Ishikawa (cell line): ENCODE measurements at regions not wholly inside any gene's neighbourhood (a gene's known extent, or its start where the extent isn't known, plus 50 kb on each side); places are given as distances from the start of the nearest gene placed in this dataset.

ENCODE experiments used
- CEBPB ChIP-seq: IDR thresholded peaks from 2 replicates; pipeline ENCODE4 v1.6.1; 2012
- CREB1 ChIP-seq: IDR thresholded peaks from 2 replicates; pipeline ENCODE4 v1.6.1; 2012; ENCODE audit warnings: low read depth
- EGR1 ChIP-seq: IDR thresholded peaks from 2 replicates; pipeline ENCODE4 v1.6.1; 2012
- EP300 ChIP-seq: IDR thresholded peaks from 2 replicates; pipeline ENCODE4 v1.6.1; 2012; ENCODE audit warnings: borderline replicate concordance
- FOXM1 ChIP-seq: IDR thresholded peaks from 2 replicates; pipeline ENCODE4 v1.6.1; 2012; ENCODE audit warnings: low read depth, borderline replicate concordance
- MAX ChIP-seq: IDR thresholded peaks from 2 replicates; pipeline ENCODE4 v1.6.1; 2012
- NFIC ChIP-seq: IDR thresholded peaks from 2 replicates; pipeline ENCODE4 v1.6.1; 2012
- RAD21 ChIP-seq: IDR thresholded peaks from 2 replicates; pipeline ENCODE4 v1.6.1; 2012; ENCODE audit warnings: low read depth
- TAF1 ChIP-seq: IDR thresholded peaks from 2 replicates; pipeline ENCODE4 v1.6.1; 2012; ENCODE audit warnings: low read depth, mild to moderate bottlenecking
- TCF12 ChIP-seq: IDR thresholded peaks from 2 replicates; pipeline ENCODE4 v1.6.1; 2012; ENCODE audit warnings: low read depth
- TEAD4 ChIP-seq: IDR thresholded peaks from 2 replicates; pipeline ENCODE4 v1.6.1; 2012
- YY1 ChIP-seq: IDR thresholded peaks from 2 replicates; pipeline ENCODE4 v1.6.1; 2012; ENCODE audit warnings: low read depth
- ZBTB7A ChIP-seq: IDR thresholded peaks from 2 replicates; pipeline ENCODE4 v1.6.1; 2012; ENCODE audit warnings: low read depth
- TF ChIP-seq, protein P1 (sequence below): IDR thresholded peaks from 2 replicates; pipeline ENCODE4 v1.6.1; 2012; ENCODE audit warnings: low read depth, mild to moderate bottlenecking
- TF ChIP-seq, protein P2 (sequence below): IDR thresholded peaks from 2 replicates; pipeline ENCODE4 v1.6.1; 2012

- TF ChIP-seq EP300 (no peak), TAF1 (no peak), RAD21 (no peak), ZBTB7A (no peak), TEAD4 (no peak), MAX (no peak), NFIC (no peak), CEBPB (no peak), EGR1 (no peak), TCF12 (no peak), FOXM1 (no peak), CREB1 (no peak), YY1 (no peak)
- TF ChIP-seq, protein P1, sequence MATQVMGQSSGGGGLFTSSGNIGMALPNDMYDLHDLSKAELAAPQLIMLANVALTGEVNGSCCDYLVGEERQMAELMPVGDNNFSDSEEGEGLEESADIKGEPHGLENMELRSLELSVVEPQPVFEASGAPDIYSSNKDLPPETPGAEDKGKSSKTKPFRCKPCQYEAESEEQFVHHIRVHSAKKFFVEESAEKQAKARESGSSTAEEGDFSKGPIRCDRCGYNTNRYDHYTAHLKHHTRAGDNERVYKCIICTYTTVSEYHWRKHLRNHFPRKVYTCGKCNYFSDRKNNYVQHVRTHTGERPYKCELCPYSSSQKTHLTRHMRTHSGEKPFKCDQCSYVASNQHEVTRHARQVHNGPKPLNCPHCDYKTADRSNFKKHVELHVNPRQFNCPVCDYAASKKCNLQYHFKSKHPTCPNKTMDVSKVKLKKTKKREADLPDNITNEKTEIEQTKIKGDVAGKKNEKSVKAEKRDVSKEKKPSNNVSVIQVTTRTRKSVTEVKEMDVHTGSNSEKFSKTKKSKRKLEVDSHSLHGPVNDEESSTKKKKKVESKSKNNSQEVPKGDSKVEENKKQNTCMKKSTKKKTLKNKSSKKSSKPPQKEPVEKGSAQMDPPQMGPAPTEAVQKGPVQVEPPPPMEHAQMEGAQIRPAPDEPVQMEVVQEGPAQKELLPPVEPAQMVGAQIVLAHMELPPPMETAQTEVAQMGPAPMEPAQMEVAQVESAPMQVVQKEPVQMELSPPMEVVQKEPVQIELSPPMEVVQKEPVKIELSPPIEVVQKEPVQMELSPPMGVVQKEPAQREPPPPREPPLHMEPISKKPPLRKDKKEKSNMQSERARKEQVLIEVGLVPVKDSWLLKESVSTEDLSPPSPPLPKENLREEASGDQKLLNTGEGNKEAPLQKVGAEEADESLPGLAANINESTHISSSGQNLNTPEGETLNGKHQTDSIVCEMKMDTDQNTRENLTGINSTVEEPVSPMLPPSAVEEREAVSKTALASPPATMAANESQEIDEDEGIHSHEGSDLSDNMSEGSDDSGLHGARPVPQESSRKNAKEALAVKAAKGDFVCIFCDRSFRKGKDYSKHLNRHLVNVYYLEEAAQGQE, result no peak
- TF ChIP-seq, protein P2, sequence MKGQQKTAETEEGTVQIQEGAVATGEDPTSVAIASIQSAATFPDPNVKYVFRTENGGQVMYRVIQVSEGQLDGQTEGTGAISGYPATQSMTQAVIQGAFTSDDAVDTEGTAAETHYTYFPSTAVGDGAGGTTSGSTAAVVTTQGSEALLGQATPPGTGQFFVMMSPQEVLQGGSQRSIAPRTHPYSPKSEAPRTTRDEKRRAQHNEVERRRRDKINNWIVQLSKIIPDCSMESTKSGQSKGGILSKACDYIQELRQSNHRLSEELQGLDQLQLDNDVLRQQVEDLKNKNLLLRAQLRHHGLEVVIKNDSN, result no peak
Measured at GRCh38 chr1:222068101-222068500, 326.2 kb upstream of the DUSP10 start.

DNA sequence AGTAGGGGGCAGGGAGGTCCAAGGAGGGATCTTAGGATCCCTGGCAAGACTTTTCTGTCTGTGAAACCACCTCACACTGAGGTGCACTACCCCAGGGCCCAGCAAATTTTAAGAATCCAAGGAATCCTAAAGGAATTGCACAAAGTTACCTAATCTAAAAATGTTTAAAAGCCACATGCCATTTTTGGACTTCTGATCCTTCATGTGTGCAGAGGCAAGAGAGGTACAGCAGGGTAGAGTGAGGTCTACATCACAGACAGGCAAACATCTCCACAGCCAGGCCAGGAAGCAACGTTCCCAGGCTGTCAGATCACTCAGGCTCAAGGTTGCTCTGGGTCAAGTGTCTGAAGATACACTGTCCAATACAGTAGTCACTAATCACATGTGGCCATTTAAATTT lies 324.6 kb upstream of the DUSP10 start:
- TF ChIP-seq, protein P1, result no peak
- no peak for TF ChIP-seq TCF12
- TF ChIP-seq, protein P2, result no peak
- no peak for TF ChIP-seq FOXM1
- TF ChIP-seq EP300, result no peak
- TF ChIP-seq EGR1, result no peak
- TF ChIP-seq ZBTB7A, result no peak

DNA sequence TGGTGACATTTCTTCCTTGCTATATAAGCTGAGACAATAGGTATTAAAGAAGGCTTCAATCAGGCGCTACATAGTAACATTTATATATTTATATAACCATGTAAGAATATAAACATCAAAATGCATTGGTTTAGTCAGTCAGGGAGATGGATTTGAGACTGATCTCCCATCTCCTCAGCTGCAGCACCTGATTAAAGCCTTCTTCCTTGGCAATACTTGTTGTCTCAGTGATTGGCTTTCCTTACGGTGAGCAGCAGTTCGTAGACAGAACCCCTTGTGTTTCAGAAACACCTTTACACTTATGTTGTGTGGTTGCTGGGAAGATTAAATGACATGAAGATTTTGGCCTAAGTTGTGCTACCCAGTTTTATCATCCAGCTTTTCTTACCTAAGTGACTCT lies 323.3 kb upstream of the DUSP10 start:
- TF ChIP-seq RAD21 (no peak), YY1 (no peak), ZBTB7A (no peak), EGR1 (no peak), TCF12 (no peak), NFIC (no peak), CEBPB (no peak), EP300 (no peak), FOXM1 (no peak), CREB1 (no peak), MAX (no peak), TAF1 (no peak), TEAD4 (no peak)
- TF ChIP-seq, protein P2, result no peak
- TF ChIP-seq, protein P1, result no peak

DNA sequence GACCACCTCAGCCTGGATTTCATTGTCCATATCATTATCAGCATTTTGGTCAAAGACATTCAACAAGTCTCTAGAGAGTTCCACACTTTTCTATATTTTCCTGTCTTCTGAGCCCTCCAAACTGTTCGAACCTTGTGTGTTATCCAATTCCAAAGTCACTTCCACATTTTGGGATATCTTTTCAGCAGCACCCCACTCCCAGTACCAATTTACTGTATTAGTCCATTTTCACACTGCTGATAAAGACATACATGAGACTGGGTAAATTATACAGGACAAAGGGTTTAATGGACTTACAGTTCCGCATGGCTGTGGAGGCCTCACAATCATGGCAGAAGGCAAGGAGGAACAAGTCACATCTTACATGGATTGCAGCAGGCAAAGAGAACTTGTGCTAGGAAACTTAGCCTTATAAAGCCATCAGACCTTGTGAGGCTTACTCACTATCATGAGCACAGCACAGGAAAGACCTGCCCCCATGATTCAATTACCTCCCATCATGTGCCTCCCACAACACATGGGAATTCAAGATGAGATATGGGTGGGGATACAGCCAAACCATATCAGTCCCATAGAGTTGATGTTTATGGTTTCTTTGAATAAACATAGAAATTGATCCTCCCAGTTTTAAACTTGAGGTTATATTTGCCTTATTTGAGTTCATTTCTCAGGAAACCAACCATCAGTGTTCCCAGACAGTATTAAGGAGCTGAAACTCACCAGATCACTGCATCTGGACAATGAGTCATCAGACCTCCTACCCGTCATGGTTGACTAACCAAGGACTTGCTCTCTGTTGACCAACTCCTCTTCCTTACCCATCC lies 322.7 kb upstream of the DUSP10 start:
- TF ChIP-seq TAF1, result no peak
- TF ChIP-seq MAX, result no peak
- no peak for TF ChIP-seq EGR1
- TF ChIP-seq TEAD4, result no peak
- no peak for TF ChIP-seq NFIC
- TF ChIP-seq CEBPB, result no peak
- TF ChIP-seq, protein P2, result no peak
- TF ChIP-seq FOXM1, result no peak
- TF ChIP-seq, protein P1, result no peak
- no peak for TF ChIP-seq YY1
- no peak for TF ChIP-seq ZBTB7A
- TF ChIP-seq TCF12, result no peak
- no peak for TF ChIP-seq EP300
- no peak for TF ChIP-seq RAD21
- TF ChIP-seq CREB1, result no peak
